H9 (cell line): ENCODE measurements at regions not wholly inside any gene's neighbourhood (a gene's known extent, or its start where the extent isn't known, plus 50 kb on each side); places are given as distances from the start of the nearest gene placed in this dataset.
A peak's percentile ranks its signal among the peaks of the same experiment; 100 is the strongest.

Experiments
- DNase-seq: peaks from one replicate; pipeline ENCODE4 v3.0.0-alpha.2; 2017
- H2AFZ ChIP-seq: one replicate; pipeline ENCODE4 v1.6.1; 2013; ENCODE audit warnings: mild to moderate bottlenecking, low read length, control low read depth, moderate library complexity
- H2AK5ac ChIP-seq: 2 replicates; pipeline ENCODE4 v1.6.1; 2013; ENCODE audit warnings: low read length, control low read depth, mixed read lengths; ENCODE audit not compliant: insufficient read length
- H2BK120ac ChIP-seq: one replicate; pipeline ENCODE4 v1.6.1; 2013; ENCODE audit warnings: low read depth, mild to moderate bottlenecking, low read length, control low read depth, inconsistent platforms; ENCODE audit not compliant: poor library complexity, severe bottlenecking
- H2BK12ac ChIP-seq: 2 replicates; pipeline ENCODE4 v1.6.1; 2013; ENCODE audit warnings: low read length, control low read depth, mixed read lengths, low read depth; ENCODE audit not compliant: insufficient read length
- H2BK15ac ChIP-seq: 2 replicates; pipeline ENCODE4 v1.6.1; 2013; ENCODE audit warnings: low read depth, low read length, control low read depth
- H2BK20ac ChIP-seq: one replicate; pipeline ENCODE4 v1.6.1; 2013; ENCODE audit warnings: low read depth, mild to moderate bottlenecking, low read length, control low read depth, inconsistent platforms; ENCODE audit not compliant: poor library complexity, severe bottlenecking
- H2BK5ac ChIP-seq: 2 replicates; pipeline ENCODE4 v1.6.1; 2013; ENCODE audit warnings: low read length, control low read depth, mixed read lengths; ENCODE audit not compliant: insufficient read length
- H3K14ac ChIP-seq: 2 replicates; pipeline ENCODE4 v1.6.1; 2013; ENCODE audit warnings: low read length, control low read depth; ENCODE audit not compliant: insufficient read depth
- H3K18ac ChIP-seq: 2 replicates; pipeline ENCODE4 v1.6.1; 2013; ENCODE audit warnings: low read depth, mild to moderate bottlenecking, mixed read lengths, low read length, control low read depth; ENCODE audit not compliant: insufficient read length
- H3K23ac ChIP-seq: 2 replicates; pipeline ENCODE4 v1.6.1; 2013; ENCODE audit warnings: low read length, control low read depth, mixed read lengths, low read depth; ENCODE audit not compliant: insufficient read length
- H3K23me2 ChIP-seq: 2 replicates; pipeline ENCODE4 v1.6.1; 2013; ENCODE audit warnings: low read depth, mild to moderate bottlenecking, mixed read lengths, low read length, control low read depth; ENCODE audit not compliant: insufficient read length, poor library complexity, severe bottlenecking
- H3K27ac ChIP-seq: 2 replicates; pipeline ENCODE4 v1.5.1; 2013; ENCODE audit warnings: low read length, control low read depth, mixed read lengths, low read depth; ENCODE audit not compliant: insufficient read length
- H3K27me3 ChIP-seq: 2 replicates; pipeline ENCODE4 v1.6.1; 2013; ENCODE audit warnings: low read length, control low read depth, inconsistent platforms; ENCODE audit not compliant: insufficient read depth
- H3K4ac ChIP-seq: 2 replicates; pipeline ENCODE4 v1.6.1; 2013; ENCODE audit warnings: low read depth, mild to moderate bottlenecking, control low read depth, inconsistent platforms, low read length, moderate library complexity
- H3K4me1 ChIP-seq: 2 replicates; pipeline ENCODE4 v1.6.1; 2013; ENCODE audit warnings: low read length, control low read depth, inconsistent platforms; ENCODE audit not compliant: insufficient read depth
- H3K4me2 ChIP-seq: 2 replicates; pipeline ENCODE4 v1.6.1; 2013; ENCODE audit warnings: low read length, control low read depth, mixed read lengths; ENCODE audit not compliant: insufficient read length, insufficient read depth
- H3K56ac ChIP-seq: 2 replicates; pipeline ENCODE4 v1.6.1; 2013; ENCODE audit warnings: low read depth, mild to moderate bottlenecking, mixed read lengths, low read length, control low read depth; ENCODE audit not compliant: insufficient read length
- H3K79me1 ChIP-seq: 2 replicates; pipeline ENCODE4 v1.6.1; 2013; ENCODE audit warnings: low read depth, mild to moderate bottlenecking, moderate library complexity, low read length, control low read depth, inconsistent platforms; ENCODE audit not compliant: insufficient read depth, poor library complexity, severe bottlenecking
- H3K79me2 ChIP-seq: 2 replicates; pipeline ENCODE4 v1.6.1; 2013; ENCODE audit warnings: low read length, control low read depth, inconsistent platforms; ENCODE audit not compliant: insufficient read depth
- H3K9ac ChIP-seq: 2 replicates; pipeline ENCODE4 v1.6.1; 2013; ENCODE audit warnings: low read length, control low read depth, mixed read lengths; ENCODE audit not compliant: insufficient read length; ENCODE audit errors: extremely low read depth
- H3K9me3 ChIP-seq: one replicate; pipeline ENCODE4 v1.6.1; 2013; ENCODE audit warnings: low read depth, low read length, inconsistent platforms; ENCODE audit not compliant: control insufficient read depth
- H3T11ph ChIP-seq: one replicate; pipeline ENCODE4 v1.6.1; 2013; ENCODE audit warnings: mild to moderate bottlenecking, low read length, control low read depth, inconsistent platforms
- H4K20me1 ChIP-seq: one replicate; pipeline ENCODE4 v1.6.1; 2013; ENCODE audit not compliant: control insufficient read depth, insufficient read length, insufficient read depth
- H4K5ac ChIP-seq: 2 replicates; pipeline ENCODE4 v1.6.1; 2013; ENCODE audit warnings: low read depth, mild to moderate bottlenecking, mixed read lengths, low read length, control low read depth; ENCODE audit not compliant: insufficient read length
- H4K8ac ChIP-seq: replicated peaks from 2 replicates; pipeline ENCODE4 v1.6.1; 2013; ENCODE audit warnings: low read length, control low read depth, mixed read lengths, low read depth; ENCODE audit not compliant: insufficient read length
- H4K91ac ChIP-seq: 2 replicates; pipeline ENCODE4 v1.6.1; 2013; ENCODE audit warnings: low read depth, mild to moderate bottlenecking, moderate library complexity, mixed read lengths, low read length, control low read depth; ENCODE audit not compliant: insufficient read length
- H3K27ac Mint-ChIP-seq, 3 experiments: 2 replicates in 2 of 3; 3 replicates in 1 of 3; pipeline ENCODE4 v1.8.0; 2020 to 2021; ENCODE audit warnings: mixed read lengths in 3 of 3, mild to moderate bottlenecking in 1 of 3, moderate library complexity in 1 of 3
- H3K27me3 Mint-ChIP-seq: 2 replicates; pipeline ENCODE4 v1.8.0; 2021; ENCODE audit warnings: low read depth, mild to moderate bottlenecking, moderate library complexity, mixed read lengths
- H3K36me3 Mint-ChIP-seq, 3 experiments: 2 replicates in 2 of 3; 3 replicates in 1 of 3; pipeline ENCODE4 v1.8.0; 2020 to 2021; ENCODE audit warnings: low read depth in 3 of 3, mixed read lengths in 3 of 3; ENCODE audit not compliant: insufficient read depth in 1 of 3
- H3K4me1 Mint-ChIP-seq, 2 experiments: 2 replicates each; pipeline ENCODE4 v1.8.0; 2020; ENCODE audit warnings: mixed read lengths in 2 of 2
- H3K4me3 Mint-ChIP-seq, 2 experiments: 2 replicates in 1 of 2; 3 replicates in 1 of 2; pipeline ENCODE4 v1.8.0; 2020 to 2021; ENCODE audit warnings: mild to moderate bottlenecking in 2 of 2, mixed read lengths in 2 of 2, moderate library complexity in 1 of 2
- H3K9me3 Mint-ChIP-seq, 2 experiments: 2 replicates in 1 of 2; 3 replicates in 1 of 2; pipeline ENCODE4 v1.8.0; 2020; ENCODE audit warnings: mild to moderate bottlenecking in 2 of 2, mixed read lengths in 2 of 2, moderate library complexity in 1 of 2
- WGBS: extraction: QIAGEN DNeasy Blood & Tissue Kit; methylation state at CpG from one replicate; pipeline ENCODE4 v1.1.7; 2013; ENCODE audit warnings: missing lambda C conversion rate, low lambda C conversion rate, mixed read lengths; ENCODE audit not compliant: insufficient read length; ENCODE audit errors: extremely low coverage; 5-methylcytosine and 5-hydroxymethylcytosine counted together
- TF ChIP-seq, protein P1 (sequence below): fragments of 200-600 bp; sonication (generic); conservative IDR thresholded peaks from 3 replicates; pipeline ENCODE4 v1.8.0; 2021; ENCODE audit warnings: antibody characterized with exemption, mild to moderate bottlenecking

DNA sequence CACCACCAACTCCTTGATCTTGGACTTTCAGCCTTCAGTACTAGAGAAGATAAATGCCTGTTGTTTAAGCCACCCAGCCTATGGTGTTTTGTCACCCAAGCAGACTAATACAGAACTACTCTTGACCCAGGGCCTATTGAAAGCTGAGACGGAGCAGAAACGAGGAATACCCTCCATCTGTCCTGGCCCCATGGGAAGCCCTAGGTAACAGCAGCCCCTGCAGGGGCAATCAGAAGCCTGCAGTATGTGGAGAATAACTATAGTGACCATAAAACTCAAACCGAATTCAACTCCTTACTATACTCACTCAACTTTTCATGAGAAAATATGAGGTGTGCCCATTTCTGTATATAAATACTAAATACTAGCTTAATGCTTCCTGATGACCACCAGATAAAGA lies 307.4 kb downstream of the NUAK1 start:
- no peak overlapping the region for H3K27ac ChIP-seq
- H2BK15ac ChIP-seq = no peak overlapping the region
- no peak overlapping the region for H2AFZ ChIP-seq
- H2BK12ac ChIP-seq = no peak overlapping the region
- Mint-ChIP-seq H3K27ac (no peak overlapping the region), H3K36me3 (no peaks in the 10 kb centered on the region), H3K9me3 (peaks cover 1 to 2% of the 10 kb centered on the region in 2 experiments; a peak in 2 of 5 replicates), H3K4me1 (no peaks in the 10 kb centered on the region), H3K27me3 (no peaks in the 10 kb centered on the region), H3K4me3 (no peak overlapping the region)
- H3K9ac ChIP-seq = no peak overlapping the region
- H3K18ac ChIP-seq = no peak overlapping the region
- H3K79me1 ChIP-seq = no peaks in the 10 kb centered on the region
- no peak overlapping the region for H2BK120ac ChIP-seq
- H3K56ac ChIP-seq = no peak overlapping the region
- H3K23me2 ChIP-seq = no peaks in the 10 kb centered on the region
- no peak overlapping the region for H2BK5ac ChIP-seq
- H4K8ac ChIP-seq = no peak overlapping the region
- DNase-seq = no peak
- no CpG with 5 or more reads among the region's 3 CpGs for WGBS
- H4K20me1 ChIP-seq = no peaks in the 10 kb centered on the region
- H3T11ph ChIP-seq = no peak overlapping the region
- H3K4ac ChIP-seq = no peak overlapping the region
- no peaks in the 10 kb centered on the region for H3K79me2 ChIP-seq
- H4K5ac ChIP-seq = no peak overlapping the region
- H3K9me3 ChIP-seq = no peaks in the 10 kb centered on the region
- no peaks in the 10 kb centered on the region for H3K4me1 ChIP-seq
- H2BK20ac ChIP-seq = no peak overlapping the region
- TF ChIP-seq, protein P1, sequence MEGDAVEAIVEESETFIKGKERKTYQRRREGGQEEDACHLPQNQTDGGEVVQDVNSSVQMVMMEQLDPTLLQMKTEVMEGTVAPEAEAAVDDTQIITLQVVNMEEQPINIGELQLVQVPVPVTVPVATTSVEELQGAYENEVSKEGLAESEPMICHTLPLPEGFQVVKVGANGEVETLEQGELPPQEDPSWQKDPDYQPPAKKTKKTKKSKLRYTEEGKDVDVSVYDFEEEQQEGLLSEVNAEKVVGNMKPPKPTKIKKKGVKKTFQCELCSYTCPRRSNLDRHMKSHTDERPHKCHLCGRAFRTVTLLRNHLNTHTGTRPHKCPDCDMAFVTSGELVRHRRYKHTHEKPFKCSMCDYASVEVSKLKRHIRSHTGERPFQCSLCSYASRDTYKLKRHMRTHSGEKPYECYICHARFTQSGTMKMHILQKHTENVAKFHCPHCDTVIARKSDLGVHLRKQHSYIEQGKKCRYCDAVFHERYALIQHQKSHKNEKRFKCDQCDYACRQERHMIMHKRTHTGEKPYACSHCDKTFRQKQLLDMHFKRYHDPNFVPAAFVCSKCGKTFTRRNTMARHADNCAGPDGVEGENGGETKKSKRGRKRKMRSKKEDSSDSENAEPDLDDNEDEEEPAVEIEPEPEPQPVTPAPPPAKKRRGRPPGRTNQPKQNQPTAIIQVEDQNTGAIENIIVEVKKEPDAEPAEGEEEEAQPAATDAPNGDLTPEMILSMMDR = peak; percentile 59
- H2AK5ac ChIP-seq = no peak overlapping the region
- no peak overlapping the region for H4K91ac ChIP-seq
- H3K4me2 ChIP-seq = no peak overlapping the region
- H3K14ac ChIP-seq = no peak overlapping the region
- H3K23ac ChIP-seq = no peak overlapping the region
- H3K27me3 ChIP-seq = no peaks in the 10 kb centered on the region
